Large intestine (tissue), 3 donors: ENCODE measurements at regions not wholly inside any gene's neighbourhood (a gene's known extent, or its start where the extent isn't known, plus 50 kb on each side); places are given as distances from the start of the nearest gene placed in this dataset.
"Not testable (repeated sequence)": the region's sequence is repeated elsewhere in the genome, so short reads cannot be mapped to it uniquely, and the experiment has no call there.

Source experiments
- DNase-seq, 2 donors: peaks; one replicate each; pipeline versions ENCODE4 v3.0.0 to v3.0.0-alpha.2; 2013
- H3K27ac ChIP-seq: one replicate; pipeline ENCODE4 v1.5.1; 2013; ENCODE audit warnings: low read length
- H3K27me3 ChIP-seq: 2 replicates; pipeline ENCODE4 v1.6.1; 2013; ENCODE audit warnings: low read length; ENCODE audit not compliant: control insufficient read depth, insufficient read depth
- H3K36me3 ChIP-seq: 2 replicates; pipeline ENCODE4 v1.6.1; 2013; ENCODE audit warnings: low read length; ENCODE audit not compliant: control insufficient read depth, insufficient read depth
- H3K4me1 ChIP-seq: one replicate; pipeline ENCODE4 v1.6.1; 2013; ENCODE audit warnings: low read length; ENCODE audit not compliant: control insufficient read depth, insufficient read depth
- H3K4me3 ChIP-seq: one replicate; pipeline ENCODE4 v1.5.1; 2013; ENCODE audit warnings: low read length
- H3K9me3 ChIP-seq: one replicate; pipeline ENCODE4 v1.6.1; 2013; ENCODE audit warnings: mild to moderate bottlenecking, low read depth, low read length, moderate library complexity; ENCODE audit not compliant: control insufficient read depth
- WGBS: methylation state at CpG from one replicate; pipeline ENCODE4 v1.1.5; 2013; ENCODE audit warnings: low lambda C conversion rate; ENCODE audit not compliant: insufficient coverage; 5-methylcytosine and 5-hydroxymethylcytosine counted together

DNA sequence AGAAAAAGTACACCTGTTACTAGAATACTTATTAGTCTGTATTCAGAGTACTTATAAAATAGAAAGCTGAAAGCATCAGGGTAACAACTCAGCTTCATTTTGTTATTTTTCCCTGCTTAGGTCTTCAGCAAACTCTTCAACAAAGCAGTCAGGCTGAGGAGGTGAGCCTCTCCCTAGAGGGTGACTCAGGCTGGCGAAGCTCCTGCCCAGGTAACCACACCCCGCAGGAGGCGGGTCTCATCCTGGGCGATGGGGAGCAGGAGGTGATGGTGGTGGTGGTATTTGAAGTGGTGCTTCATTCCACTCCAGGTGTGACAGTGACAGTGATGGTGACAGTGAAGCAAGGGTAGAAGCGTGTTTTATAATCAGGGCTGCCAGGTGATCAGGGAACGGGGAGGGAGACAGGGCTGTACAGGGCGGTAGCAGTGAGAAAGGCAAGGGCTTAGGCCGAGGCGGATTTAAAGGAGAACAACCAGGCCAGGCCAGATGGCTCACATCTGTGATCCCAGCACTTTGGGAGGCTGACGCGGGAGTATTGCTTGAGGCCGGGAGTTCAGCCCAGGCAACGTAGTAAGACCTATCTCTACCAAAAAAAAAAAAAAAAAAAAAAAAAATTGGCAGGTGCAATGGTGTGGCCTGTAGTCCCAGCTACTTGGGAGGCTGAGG, 127.1 kb downstream of the SOCS6 start:
- peak in 1 of 2 donors; percentile 25 for DNase-seq
- no peaks in the 10 kb centered on the region for H3K36me3 ChIP-seq
- no peak overlapping the region for H3K27ac ChIP-seq
- no peaks in the 10 kb centered on the region for H3K27me3 ChIP-seq
- H3K4me3 ChIP-seq, result no peak overlapping the region
- no CpG with 5 or more reads among the region's 13 CpGs for WGBS
- H3K4me1 ChIP-seq, result peaks cover 20% of the 10 kb centered on the region
- H3K9me3 ChIP-seq, result no peaks in the 10 kb centered on the region

DNA sequence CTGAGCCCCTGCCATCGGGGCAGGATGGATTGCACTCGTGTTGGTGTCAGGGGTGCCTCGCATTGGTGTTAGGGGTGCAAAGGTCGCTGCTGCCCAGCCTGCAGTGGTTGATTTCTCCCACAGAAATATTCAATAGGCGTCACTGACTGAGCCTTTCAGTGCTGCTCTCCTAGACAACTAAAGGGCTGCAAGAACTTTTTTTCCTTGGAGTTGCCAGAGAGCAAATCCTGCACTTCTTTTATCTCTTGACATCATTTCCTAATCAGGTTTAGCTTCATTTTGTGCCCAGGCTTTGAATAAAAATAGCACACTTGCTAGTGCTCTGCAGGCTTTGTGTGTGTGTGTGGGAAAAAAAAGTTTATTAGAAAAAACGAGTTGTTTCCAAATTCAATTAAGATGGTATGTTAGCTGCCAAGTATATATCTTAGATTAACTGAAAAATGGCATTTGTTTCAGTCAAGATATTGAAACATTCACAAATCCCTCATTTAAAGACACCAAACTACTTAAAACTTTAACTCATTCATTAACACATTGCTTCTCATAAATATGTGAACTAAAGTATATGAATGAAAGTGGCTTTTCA, 125.6 kb downstream of the SOCS6 start:
- no peak for DNase-seq
- Histone ChIP-seq H3K36me3 (no peaks in the 10 kb centered on the region), H3K4me3 (no peak overlapping the region), H3K9me3 (no peaks in the 10 kb centered on the region), H3K4me1 (peaks cover 10% of the 10 kb centered on the region), H3K27ac (no peak overlapping the region), H3K27me3 (no peaks in the 10 kb centered on the region)
- WGBS, result 67% methylated on average over 1 of the region's 6 CpGs

DNA sequence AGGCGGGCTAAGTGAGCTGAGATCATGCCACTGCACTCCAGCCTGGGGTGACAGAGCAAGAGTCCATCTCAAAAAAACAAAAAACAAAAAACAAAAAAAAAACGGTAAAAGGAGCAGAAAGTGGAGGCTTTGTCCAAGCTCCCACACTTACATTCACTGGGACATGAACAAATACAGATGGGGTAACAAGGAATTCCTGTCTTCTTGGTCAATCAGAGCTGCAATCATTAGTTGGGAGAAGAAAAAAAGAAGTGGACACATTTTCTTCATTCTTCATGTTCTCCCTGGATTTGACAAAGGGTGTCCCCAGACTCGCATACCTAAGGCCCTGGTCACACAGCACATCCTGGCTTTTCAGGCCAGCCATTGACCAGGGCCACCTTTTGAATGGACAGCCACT, 124.6 kb downstream of the SOCS6 start:
- peaks cover under 1% of the 10 kb centered on the region for H3K4me1 ChIP-seq
- DNase-seq, result no peak
- H3K9me3 ChIP-seq, result no peaks in the 10 kb centered on the region
- no peak overlapping the region for H3K4me3 ChIP-seq
- WGBS, result 80% methylated on average over 1 of the region's 3 CpGs
- H3K27ac ChIP-seq, result no peak overlapping the region
- no peaks in the 10 kb centered on the region for H3K27me3 ChIP-seq
- no peaks in the 10 kb centered on the region for H3K36me3 ChIP-seq

DNA sequence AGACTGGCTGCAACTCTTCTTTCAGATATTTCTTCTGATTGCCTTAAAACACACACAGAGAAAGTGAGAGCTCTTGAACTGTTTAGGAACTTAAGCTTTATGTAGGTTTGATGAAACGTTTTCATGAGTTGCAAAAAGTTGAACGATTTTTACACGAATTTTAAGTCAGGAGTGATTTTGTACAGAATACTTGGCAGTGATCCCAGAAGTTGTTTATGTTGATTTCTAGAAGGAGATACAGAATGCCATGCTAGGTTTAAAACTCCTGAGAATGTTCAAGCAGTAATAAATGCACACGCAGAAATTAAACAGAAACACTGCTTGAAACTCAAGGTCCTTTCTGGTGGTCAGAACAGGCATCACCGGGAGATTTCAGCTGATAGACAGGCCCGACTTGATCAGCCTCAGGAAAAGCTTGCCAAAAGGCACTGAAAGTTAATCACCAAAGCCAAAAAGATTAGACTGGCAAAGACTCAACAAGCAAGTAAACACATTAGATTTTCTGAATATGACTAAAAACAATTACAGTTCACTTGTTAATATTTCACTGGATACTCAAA, 123.1 kb downstream of the SOCS6 start:
- Histone ChIP-seq H3K9me3 (no peaks in the 10 kb centered on the region), H3K27me3 (no peaks in the 10 kb centered on the region), H3K36me3 (no peaks in the 10 kb centered on the region), H3K27ac (no peak overlapping the region), H3K4me3 (no peak overlapping the region), H3K4me1 (no peaks in the 10 kb centered on the region)
- DNase-seq, result no peak
- 92% methylated on average over 2 of the region's 6 CpGs for WGBS

DNA sequence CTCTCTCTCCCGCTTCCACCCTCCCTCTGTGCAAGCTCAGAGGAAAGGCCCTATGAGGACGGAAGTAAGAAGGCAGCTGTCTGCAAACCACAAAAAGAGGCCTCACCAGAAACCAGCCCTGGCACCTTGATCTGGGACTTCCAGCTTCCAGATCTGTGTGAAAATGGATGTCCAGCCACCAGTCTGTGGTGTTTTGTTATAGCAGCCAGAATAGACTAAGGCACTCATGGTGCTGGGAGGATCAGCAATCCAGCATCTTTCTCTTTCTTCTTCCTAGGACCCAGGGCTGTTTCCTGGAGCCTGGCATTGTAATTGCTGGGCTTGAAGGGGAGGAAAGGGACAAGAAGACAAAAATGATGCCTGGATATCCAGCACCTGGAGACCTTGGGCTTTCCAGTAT, 122.5 kb downstream of the SOCS6 start:
- DNase-seq, result no peak
- no CpG with 5 or more reads among the region's 2 CpGs for WGBS
- Histone ChIP-seq H3K4me3 (no peak overlapping the region), H3K27me3 (no peaks in the 10 kb centered on the region), H3K9me3 (no peaks in the 10 kb centered on the region), H3K36me3 (no peaks in the 10 kb centered on the region), H3K27ac (no peak overlapping the region), H3K4me1 (no peaks in the 10 kb centered on the region)

DNA sequence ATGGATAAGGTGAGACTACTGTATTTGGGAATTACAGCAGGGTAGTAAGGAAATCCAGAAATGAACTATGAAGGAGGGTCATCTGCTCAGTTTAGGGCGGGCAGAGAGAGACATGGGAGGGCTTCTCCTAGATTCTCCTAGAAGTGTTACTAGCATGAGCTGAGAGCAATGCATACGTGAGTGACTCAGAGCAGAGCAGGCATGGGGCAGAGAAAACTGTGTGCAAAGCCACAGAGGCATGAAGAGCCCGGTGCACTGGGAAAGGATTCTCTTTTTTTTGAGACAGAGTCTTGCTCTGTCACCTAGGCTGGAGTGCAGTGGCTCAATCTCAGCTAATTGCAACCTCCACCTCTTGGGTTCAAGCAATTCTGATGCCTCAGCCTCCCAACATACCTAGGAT, 116.2 kb downstream of the SOCS6 start:
- no peak overlapping the region for H3K27ac ChIP-seq
- no peaks in the 10 kb centered on the region for H3K27me3 ChIP-seq
- no peaks in the 10 kb centered on the region for H3K9me3 ChIP-seq
- DNase-seq, result no peak
- no CpG with 5 or more reads among the region's 3 CpGs for WGBS
- no peaks in the 10 kb centered on the region for H3K4me1 ChIP-seq
- H3K4me3 ChIP-seq, result no peak overlapping the region
- no peaks in the 10 kb centered on the region for H3K36me3 ChIP-seq

DNA sequence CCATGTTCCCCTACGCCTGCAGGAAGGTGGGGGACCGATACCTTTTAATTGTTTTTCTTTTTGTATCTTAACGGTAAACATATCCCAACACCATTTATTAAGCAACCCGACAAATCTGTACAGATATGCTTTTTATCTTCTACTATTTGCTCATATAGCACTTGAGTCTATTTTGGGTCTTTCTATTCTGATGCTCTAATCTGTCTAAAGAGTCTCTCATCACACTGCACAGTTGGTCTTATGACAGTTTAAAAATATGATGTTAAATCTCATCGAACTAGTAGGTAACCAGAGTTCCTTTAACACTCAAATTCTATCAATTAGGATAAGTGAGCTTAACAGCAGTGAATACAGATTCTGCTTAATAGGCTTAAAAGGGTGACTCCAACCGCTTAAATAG, 111.6 kb downstream of the SOCS6 start:
- Histone ChIP-seq H3K4me1 (no peaks in the 10 kb centered on the region), H3K27ac (no peak overlapping the region), H3K4me3 (no peak overlapping the region), H3K36me3 (no peaks in the 10 kb centered on the region), H3K27me3 (no peaks in the 10 kb centered on the region), H3K9me3 (no peaks in the 10 kb centered on the region)
- no peak for DNase-seq
- WGBS, result 75% methylated on average over 4 of the region's 6 CpGs

DNA sequence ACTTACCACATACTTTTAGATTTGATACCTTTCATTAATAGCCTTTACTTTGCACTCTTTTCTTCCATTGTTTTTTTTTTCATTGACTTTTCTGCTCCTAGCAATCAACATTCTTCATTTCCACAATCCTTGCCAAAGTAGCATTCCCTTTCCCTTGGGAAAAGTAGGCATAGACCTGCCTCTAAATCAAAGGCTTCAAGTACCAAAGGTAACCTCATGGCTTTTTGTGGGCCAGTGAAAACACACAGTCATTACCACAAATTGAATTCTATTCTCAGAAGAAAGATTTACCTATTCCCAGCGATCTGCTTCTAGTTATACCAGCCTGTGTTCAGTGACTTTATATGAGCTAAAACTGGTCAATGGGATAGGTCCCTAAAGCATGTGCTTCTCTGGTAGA, 109.2 kb downstream of the SOCS6 start:
- Histone ChIP-seq H3K4me3 (no peak overlapping the region), H3K9me3 (no peaks in the 10 kb centered on the region), H3K4me1 (no peaks in the 10 kb centered on the region), H3K27ac (no peak overlapping the region), H3K27me3 (no peaks in the 10 kb centered on the region), H3K36me3 (no peaks in the 10 kb centered on the region)
- no peak for DNase-seq
- no CpG with 5 or more reads among the region's 1 CpG for WGBS

DNA sequence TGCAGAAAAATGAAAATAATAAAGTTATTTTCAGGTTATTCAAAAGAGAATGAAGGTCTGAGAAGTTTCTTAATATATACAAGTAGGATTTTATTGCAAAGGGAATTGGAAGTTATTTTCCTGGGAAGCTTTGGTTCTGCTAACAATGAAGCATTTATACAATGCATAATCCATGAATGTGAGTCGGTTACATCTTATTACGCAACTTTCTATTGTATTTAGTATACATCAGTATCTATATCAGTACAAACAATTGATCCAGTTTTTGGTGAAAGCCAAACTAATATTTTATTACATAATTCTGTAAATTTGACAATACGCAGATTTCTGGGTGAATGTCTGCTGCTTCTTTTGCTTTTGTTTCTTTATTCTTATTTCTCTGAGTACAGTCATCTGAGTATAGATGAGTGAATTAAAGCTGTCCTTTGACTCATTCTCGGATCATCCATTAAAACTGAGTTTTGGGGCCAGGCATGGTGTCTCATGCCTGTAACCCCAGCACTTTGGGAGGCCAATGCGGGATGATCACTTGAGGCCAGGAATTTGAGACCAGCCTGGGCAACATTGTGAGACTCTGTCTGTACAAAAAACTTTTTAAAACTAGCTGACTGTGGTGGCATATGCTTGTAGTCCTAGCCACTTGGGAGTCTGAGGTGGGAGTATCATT, 108.5 kb downstream of the SOCS6 start:
- no peaks in the 10 kb centered on the region for H3K27me3 ChIP-seq
- H3K9me3 ChIP-seq, result no peaks in the 10 kb centered on the region
- no peak overlapping the region for H3K4me3 ChIP-seq
- no peaks in the 10 kb centered on the region for H3K36me3 ChIP-seq
- no peak overlapping the region for H3K27ac ChIP-seq
- H3K4me1 ChIP-seq, result no peaks in the 10 kb centered on the region
- WGBS, result 100% methylated on average over 2 of the region's 5 CpGs
- DNase-seq, result no peak

DNA sequence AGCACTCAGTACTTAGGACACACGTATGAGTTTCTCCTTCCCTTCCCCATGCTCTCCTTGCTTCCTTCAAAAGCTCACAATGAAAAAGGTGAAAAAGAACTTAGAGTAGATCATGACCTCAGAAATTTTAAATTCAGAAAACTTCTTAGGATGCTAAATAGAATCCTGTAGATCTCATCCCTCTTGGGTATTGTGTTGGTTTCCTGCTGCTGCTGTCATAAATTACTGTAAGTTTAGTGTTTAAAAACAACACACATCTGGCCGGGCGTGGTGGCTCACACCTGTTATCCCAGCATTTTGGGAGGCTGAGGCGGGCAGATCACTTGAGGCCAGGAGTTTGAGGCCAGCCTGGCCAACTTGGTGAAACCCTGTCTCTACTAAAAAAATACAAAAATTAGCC, 106.9 kb downstream of the SOCS6 start:
- H3K9me3 ChIP-seq, H3K36me3 ChIP-seq, H3K4me3 ChIP-seq, H3K27me3 ChIP-seq, H3K4me1 ChIP-seq, H3K27ac ChIP-seq, DNase-seq: not testable (repeated sequence)
- WGBS, result no CpG with 5 or more reads among the region's 4 CpGs
